GM19328 (cell line): ENCODE measurements at regions not wholly inside any gene's neighbourhood (a gene's known extent, or its start where the extent isn't known, plus 50 kb on each side); places are given as distances from the start of the nearest gene placed in this dataset.

Experiments
- ATAC-seq: cut with Tn5 transposase; IDR thresholded peaks from one replicate; pipeline ENCODE4 v1.9.1; 2021; ENCODE audit warnings: mild to moderate bottlenecking, moderate library complexity; ENCODE audit not compliant: unreplicated experiment

DNA sequence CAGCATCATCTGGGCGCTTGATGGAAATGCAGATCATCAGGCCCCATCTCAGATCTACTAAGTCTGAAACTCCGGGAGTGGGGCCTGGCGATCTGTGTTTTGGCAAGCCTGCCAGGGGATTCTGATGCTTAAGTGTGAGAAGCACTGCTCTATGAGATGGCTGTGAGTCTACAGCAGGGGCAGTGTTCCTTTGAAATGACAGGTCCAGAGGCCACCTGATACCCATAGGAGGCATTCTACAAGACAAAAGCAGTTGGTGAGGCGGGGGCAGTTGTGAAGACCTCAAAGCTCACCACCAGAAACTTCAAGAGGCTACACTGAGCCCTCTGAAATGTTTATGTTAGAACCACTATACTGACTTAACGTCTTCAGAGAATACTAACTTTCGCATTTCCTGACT is 86.9 kb upstream of the SPATA31D4 start:
- no peak for ATAC-seq

DNA sequence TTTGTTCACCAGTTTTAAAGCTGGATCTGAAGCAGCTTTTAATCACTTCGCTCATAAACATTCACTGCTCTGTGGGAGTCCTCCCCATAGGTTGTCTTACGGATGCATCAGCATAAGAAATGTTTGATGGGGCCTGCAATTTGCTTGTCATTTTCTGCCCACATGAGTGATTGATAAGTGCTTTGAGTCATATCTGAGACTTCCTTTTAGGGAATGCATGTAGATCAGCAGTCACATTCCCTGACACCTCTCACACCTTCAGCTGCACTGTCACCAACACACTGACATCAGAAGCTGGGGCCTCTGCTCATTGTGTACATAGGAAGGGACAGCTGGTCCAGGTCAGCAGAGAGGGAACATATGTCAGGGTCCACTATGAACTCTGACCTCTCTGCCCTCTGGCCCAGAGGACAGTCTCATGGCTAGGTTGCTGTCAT is 84.1 kb upstream of the SPATA31D4 start:
- ATAC-seq = no peak

DNA sequence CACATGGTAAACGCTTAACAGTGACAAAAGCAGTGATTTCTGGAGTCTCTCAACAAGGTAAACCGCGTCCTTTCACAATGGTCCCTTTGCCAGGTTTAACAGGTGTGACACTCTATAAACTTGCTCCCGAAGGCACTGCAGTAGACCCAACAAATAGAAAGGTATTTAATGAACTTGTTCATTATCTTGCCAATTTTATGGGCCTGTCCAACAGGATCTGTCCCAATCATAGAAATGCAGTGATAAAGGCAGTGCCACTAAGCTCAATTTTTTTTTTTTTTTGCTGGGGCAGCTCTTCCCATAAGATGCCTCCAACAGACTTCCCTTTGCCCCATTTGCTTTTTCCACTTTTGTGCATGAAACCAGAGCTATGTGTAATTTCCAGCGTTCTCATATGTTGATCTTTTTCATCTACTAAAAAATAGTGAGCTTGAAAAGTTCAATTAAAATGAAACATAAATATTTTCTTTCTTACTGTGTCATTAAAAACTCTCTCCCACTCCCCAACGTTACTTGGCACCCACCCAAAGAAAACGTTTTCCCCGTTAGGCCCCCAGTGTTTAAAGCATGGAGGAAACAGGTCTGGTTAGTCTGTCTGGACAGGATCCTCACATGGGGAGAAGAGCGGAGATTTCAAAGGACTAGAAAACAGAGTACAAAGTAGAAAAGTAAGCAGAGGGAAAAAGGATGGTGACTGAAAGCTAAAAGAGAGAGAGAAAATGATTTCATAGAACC is 80.9 kb upstream of the SPATA31D4 start:
- ATAC-seq = no peak

DNA sequence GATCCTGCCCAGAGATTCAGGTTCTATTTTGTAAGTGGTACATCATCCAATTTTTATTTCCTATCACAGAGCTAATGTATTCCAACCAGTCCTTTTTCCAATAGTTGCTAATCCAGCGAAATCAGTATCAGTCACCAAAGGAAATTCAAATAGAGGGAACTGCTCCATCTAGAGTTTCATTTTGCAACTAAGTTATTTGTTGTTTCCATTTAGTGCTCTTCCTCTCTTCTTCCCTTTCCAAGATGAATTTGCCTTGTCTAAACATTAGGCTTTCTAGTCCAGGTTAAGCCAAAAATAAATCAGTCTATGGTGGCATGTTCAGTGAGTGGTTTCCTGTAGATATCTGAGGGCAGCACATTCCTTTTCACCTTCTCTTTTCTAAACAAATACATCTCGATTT is 79.8 kb upstream of the SPATA31D4 start:
- ATAC-seq = no peak

DNA sequence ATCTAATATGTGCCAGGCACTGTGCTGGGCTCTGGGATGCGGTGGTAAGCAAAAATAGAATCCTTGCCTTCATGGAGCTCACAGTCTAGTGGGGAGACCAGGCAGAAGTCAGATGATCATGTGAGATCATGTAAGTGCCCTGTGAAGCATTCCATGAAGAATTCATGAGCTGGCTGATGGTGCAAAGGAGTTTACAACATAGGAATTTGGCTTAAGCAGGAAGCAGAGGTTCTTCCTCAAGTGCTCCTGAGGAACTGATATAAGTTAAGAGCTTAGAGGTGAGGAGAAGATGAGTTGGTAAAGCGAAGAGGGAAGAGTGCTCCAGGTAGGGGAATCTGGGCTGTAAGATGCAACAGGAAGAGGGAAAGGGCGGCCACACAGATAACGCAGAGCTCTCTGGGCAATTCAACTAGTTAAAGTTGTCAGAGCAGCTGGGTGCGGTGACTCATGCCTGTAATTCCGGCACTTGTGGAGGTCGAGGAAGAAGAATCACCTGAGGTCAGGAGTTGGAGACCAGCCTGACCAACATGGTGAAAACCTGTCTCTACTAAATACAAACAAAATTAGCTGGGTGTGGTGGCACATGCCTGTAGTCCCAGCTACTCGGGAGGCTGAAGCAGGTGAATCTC is 78.5 kb upstream of the SPATA31D4 start:
- ATAC-seq = no peak

DNA sequence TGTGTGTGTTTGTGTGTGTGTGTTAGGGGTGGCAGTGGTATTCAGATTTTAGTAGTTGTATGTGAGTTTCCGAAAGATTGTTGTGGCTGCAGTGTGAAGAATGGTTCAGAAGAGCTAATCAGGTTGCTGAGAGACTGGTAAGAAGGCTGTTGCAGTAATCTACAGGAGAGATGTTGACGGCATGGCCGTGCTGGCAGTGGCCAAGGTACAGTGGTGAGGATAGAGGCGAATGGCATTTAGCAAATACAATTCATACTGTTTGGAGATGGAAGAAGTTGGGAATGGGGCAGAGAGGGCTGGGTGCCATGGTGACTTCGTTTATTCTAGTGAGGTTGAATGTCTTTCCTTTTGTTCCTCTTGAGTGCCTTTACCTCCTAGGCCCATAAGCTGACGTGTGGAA is 77.5 kb upstream of the SPATA31D4 start:
- no peak for ATAC-seq

DNA sequence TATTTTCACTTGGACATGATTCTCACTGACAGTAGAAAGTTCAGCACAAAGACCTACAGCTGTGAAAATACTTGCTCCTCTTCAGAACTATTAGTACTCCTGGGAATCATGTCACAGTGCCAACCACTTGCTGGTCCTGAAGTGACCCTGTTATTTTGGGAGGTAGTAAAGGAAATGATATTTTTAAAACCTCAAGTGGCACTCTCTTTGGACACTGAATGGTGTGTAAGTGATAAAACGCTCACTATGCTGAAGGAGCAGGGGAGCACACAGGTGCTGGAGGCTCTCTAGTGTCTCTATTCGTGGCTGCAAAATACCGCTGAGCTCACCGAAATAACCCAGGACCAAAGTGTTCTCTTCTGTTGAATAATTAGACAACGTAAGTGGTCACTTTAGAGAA is 76.9 kb upstream of the SPATA31D4 start:
- no peak for ATAC-seq

DNA sequence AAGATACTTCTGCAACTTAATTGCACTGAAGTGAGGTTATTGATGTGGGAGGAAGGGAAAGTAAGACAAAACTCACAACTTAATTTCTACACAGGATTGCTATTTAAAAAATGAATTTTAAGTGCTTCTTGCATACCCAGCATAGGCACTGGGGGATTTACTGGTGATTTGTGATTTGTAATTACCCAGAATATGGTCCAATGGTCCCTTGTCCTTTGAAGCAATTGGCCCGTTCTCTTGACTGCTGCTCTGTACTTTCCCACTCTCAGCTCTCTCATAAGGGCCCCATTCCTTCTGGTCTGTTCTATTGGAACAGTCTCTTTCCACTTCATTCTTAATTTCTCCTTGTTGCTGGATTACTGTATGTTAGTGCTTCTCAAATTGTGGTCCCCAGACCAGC is 75.4 kb upstream of the SPATA31D4 start:
- no peak for ATAC-seq

DNA sequence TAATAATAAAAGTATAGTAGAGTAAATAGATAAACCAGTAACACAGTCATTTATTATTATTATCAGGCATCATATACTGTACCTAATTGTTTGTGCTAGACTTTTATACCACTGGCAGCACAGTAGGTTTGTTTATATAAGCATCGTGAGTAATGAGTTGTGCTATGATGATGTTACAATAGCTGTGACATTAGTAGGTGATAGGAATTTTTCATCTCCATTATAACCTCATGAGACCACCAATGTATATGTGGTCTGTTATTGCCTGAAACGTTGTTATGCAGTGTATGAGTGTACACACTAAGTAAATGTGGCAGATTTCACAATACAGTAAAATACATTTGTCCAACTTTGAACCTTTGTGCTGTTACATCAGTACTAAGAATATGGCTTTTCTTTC is 72.7 kb upstream of the SPATA31D4 start:
- no peak for ATAC-seq

DNA sequence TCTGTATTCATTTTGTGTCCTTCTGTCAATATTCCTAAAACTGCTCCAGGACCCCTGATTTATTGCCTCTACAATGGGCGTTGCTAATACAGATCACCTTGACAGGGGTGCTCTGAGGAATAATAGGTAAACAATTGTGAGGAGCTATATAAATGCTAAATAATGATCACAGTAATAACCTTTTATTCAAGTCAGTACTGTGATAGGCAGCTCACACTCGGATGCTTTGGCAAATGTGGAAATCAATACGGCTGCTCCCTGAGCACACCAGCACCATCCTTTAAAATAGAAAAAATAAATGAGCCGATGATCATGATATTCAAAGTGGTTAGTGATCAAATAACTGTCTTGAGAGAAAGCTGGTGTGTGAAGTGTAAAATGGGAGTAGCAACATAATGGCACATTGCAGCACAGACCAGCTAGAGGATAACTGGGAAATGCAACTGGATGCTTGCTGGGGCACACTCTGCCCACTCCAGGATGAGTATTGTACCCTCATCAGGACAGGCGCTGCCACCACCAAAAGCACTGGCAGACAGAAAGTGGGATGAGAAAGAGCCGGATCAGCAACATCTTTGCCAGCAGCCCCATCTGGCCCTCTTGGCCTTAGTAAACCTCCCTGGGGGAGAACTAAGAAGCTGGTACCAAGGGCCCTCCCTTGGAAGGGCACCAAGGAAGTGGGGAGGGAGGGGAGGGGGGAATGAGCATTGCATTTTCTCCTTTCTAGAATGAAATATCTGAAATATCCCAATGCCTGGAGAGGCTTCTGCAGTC is 69.4 kb upstream of the SPATA31D4 start:
- ATAC-seq = no peak

DNA sequence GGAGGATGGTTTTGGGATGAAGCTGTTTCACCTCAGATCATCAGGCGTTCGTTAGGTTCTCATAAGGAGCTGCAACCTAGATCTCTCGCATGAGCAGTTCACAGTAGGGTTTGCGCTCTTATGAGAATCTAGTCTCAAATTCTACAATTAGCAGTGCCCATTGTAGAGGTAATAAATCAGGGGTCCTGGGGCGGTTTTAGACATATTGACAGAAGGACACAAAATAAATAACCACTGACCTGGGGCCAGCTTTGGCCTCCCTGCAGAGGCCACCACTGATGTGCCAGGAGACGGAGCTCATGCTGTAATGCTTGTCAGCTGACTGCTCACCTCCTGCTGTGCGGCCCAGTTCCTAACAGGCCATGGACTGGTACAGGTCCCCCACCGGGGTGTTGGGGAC is 67.6 kb upstream of the SPATA31D4 start:
- no peak for ATAC-seq

DNA sequence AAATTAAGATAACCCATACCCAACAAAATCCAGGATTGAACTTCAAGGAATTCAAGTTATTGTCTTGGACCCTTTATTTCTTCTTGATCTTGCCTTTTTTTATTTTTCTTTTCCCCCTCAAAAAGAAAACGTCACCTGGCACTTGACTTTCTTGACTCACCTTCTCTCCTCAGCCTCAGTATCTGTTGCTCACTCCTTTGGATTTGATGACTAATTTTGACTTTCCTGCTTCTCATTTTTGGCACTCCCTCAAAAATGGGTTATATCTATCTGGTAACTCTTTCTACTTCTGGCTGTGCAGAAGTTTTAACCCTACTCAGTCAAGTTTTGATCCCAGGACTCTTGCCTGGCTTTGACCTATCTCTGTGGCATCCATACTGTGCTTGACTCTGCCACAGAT is 66.6 kb upstream of the SPATA31D4 start:
- no peak for ATAC-seq

DNA sequence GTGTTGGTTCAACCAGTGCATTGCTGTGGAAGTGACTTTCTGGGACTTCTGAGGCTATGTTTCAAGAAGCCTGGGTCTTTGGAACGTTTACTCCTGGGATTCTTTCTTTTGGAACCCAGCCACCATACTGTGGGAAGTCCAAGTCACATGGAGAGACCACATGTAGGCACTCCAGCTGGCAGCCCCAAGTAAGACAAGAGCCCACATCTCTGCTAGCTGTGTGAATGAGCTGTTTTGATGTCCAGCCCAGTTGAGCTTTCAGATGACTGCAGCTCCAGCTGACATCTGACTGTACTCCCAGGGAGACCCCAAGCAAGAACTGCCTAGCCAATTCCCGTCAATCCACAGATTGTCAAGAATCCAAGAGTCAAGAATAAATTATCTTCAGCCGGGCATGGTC is 60.1 kb upstream of the SPATA31D4 start:
- ATAC-seq = no peak

DNA sequence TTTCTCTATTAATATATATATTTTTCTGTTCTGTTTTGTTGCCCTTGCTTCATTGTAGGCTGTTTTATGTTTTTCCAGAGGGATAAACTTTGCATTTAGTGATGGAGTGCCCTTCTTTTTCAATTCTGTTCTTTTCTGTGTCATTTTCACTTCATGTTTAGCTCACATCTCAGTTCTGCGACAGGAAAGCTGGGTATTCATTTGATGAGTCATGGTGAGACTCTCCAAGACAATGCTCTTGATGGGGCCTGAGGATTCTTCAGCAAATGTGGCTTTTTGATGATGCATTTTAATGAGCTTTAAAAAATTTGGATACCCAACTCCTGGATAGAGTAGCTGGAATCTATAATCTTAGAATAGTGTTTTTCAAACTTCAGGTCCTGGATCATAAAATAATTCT is 56.5 kb upstream of the SPATA31D4 start:
- no peak for ATAC-seq

DNA sequence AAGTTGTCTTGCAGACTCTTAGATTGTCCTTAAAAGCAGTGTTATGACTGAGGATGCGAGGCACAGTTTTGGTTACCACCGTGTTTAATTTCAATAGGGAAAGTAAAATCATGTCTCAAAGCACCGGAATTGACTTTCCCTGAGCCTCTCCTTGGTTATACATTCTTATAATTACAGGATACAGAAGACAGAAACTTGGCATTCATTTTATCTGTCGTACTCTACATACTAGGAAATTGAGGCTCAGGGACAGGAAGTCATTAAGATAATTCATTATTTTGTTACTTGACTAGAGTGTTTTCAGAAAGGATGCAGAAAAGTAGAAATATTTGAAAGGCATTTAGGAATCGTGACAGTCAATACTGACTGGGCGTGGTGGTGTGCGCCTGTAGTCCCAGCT is 54.0 kb upstream of the SPATA31D4 start:
- no peak for ATAC-seq

DNA sequence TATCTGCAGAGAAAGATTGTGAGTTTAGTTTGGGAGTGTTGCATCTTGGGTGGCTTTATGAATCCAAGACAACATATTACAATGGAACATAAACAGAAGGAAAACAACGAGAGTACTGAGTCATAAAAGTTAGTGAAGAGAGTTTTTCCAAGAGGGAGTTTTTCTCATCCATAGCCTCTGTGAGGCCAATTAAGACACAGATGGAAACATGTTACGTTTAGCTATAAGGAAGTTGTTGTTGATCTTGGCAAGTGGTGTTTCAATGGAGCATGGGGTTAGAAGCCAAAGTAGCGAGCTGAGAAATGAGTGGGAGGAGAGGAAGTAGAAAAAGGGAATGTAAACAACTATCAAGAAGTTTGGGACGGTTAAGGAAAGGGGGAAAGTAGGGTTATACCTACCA is 53.3 kb upstream of the SPATA31D4 start:
- no peak for ATAC-seq

DNA sequence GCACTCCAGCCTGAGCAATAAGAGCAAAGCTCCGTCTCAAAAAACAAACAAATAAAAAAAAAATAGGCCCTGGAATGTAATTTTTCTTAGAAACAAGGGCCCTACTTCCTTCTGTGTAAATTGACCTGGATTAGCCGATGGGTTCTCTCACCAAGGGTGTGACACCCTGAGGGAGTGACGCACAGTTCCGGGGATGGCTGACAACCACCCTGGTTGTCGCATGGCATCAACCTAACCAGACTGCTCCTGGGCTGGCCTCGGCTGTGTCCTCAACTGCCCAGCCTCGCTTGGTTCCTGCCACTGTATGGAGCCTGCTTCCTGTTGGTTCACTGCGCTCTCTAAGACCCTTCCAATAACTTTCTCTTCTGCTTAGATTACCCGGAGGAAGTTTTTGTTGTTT is 51.2 kb upstream of the SPATA31D4 start:
- no peak for ATAC-seq
